SK-N-SH (cell line): ENCODE measurements at regions not wholly inside any gene's neighbourhood (a gene's known extent, or its start where the extent isn't known, plus 50 kb on each side); places are given as distances from the start of the nearest gene placed in this dataset.

Experiments
- CTCF ChIA-PET: fragments of 300-600, 350-600 bp; formaldehyde crosslinking; extraction: SDS; loops from one replicate; lab custom pipeline; 2021; lab: Yijun Ruan, JAX
- POLR2A ChIA-PET: fragments of 350-600 bp; sonication (Branson Sonifier 250); formaldehyde crosslinking; extraction: SDS; loops from one replicate; lab custom pipeline; 2020; ENCODE audit warnings: antibody characterized with exemption, inconsistent platforms; lab: Yijun Ruan, JAX
- DNase-seq: peaks from one replicate; pipeline ENCODE4 v3.0.0; 2012
- H2AFZ ChIP-seq: fragments of 200-600 bp; sonication (generic); 2 replicates; pipeline ENCODE4 v1.8.1; 2016; ENCODE audit warnings: antibody characterized with exemption, mild to moderate bottlenecking, low read depth
- H3F3A ChIP-seq: fragments of 200-600 bp; sonication (generic); replicated peaks from 2 replicates; pipeline ENCODE3; 2016; ENCODE audit warnings: antibody characterized with exemption, mild to moderate bottlenecking; ENCODE audit not compliant: insufficient read depth
- H3K27ac ChIP-seq, 2 experiments: fragments of 200-500 bp in 1 of 2; fragments of 200-600 bp in 1 of 2; sonication (Bioruptor generic) in 1 of 2; sonication (generic), shearing (Covaris generic) in 1 of 2; 2 replicates each; pipeline versions ENCODE4 v1.5.1 to v1.6.1; 2014 to 2016; ENCODE audit warnings: low read depth in 2 of 2, inconsistent platforms in 1 of 2, low read length in 1 of 2, mild to moderate bottlenecking in 1 of 2, mixed read lengths in 1 of 2
- H3K27me3 ChIP-seq: fragments of 200-600 bp; sonication (generic), shearing (Covaris generic); 2 replicates; pipeline ENCODE4 v1.6.1; 2016; ENCODE audit warnings: mixed run types; ENCODE audit not compliant: insufficient read depth
- H3K36me3 ChIP-seq, 2 experiments: fragments of 200-500 bp in 1 of 2; fragments of 200-600 bp in 1 of 2; sonication (Bioruptor generic) in 1 of 2; sonication (generic) in 1 of 2; replicated peaks in 1 of 2; 2 replicates each; pipeline versions ENCODE3 to v1.5.1; 2014 to 2016; ENCODE audit warnings: low read length in 1 of 2, mild to moderate bottlenecking in 1 of 2; ENCODE audit not compliant: insufficient read depth in 2 of 2, control insufficient read depth in 1 of 2
- H3K4me1 ChIP-seq, 2 experiments: fragments of 200-500 bp in 1 of 2; fragments of 200-600 bp in 1 of 2; sonication (Bioruptor generic) in 1 of 2; sonication (generic), shearing (Covaris generic) in 1 of 2; 2 replicates each; pipeline versions ENCODE4 v1.5.1 to v1.6.1; 2014 to 2016; ENCODE audit warnings: low read depth in 1 of 2, low read length in 1 of 2, mixed run types in 1 of 2; ENCODE audit not compliant: insufficient read depth in 2 of 2, control insufficient read depth in 1 of 2
- H3K4me2 ChIP-seq: fragments of 200-600 bp; sonication (generic), shearing (Covaris generic); 2 replicates; pipeline ENCODE4 v1.6.1; 2017; ENCODE audit warnings: mixed run types
- H3K4me3 ChIP-seq, 2 experiments: fragments of 200-500 bp in 1 of 2; fragments of 200-600 bp in 1 of 2; sonication (Bioruptor generic) in 1 of 2; sonication (generic), shearing (Covaris generic) in 1 of 2; 2 replicates each; pipeline versions ENCODE4 v1.5.1 to v1.8.1; 2014 to 2016; ENCODE audit warnings: low read depth in 2 of 2, inconsistent platforms in 1 of 2, low read length in 1 of 2, mild to moderate bottlenecking in 1 of 2, mixed read lengths in 1 of 2, moderate library complexity in 1 of 2
- H3K79me2 ChIP-seq: fragments of 200-600 bp; sonication (generic); 2 replicates; pipeline ENCODE4 v1.8.1; 2017; ENCODE audit warnings: mild to moderate bottlenecking; ENCODE audit not compliant: insufficient read depth
- H3K9ac ChIP-seq: fragments of 200-600 bp; sonication (generic); 2 replicates; pipeline ENCODE4 v1.6.1; 2017; ENCODE audit warnings: mixed run types
- H3K9me2 ChIP-seq: fragments of 200-600 bp; sonication (generic); 2 replicates; pipeline ENCODE4 v1.6.1; 2017; ENCODE audit warnings: mixed run types
- H3K9me3 ChIP-seq: fragments of 200-600 bp; sonication (generic); 2 replicates; pipeline ENCODE4 v1.6.1; 2017; ENCODE audit warnings: mixed run types, mild to moderate bottlenecking, moderate library complexity
- H4K20me1 ChIP-seq: fragments of 200-600 bp; sonication (generic); 2 replicates; pipeline ENCODE4 v1.6.1; 2017; ENCODE audit warnings: mild to moderate bottlenecking, mixed run types; ENCODE audit not compliant: insufficient read depth
- ELF1 ChIP-seq: IDR thresholded peaks from 2 replicates; pipeline ENCODE4 v1.4.0; 2012
- EZH2phosphoT487 ChIP-seq: fragments of 200-600 bp; sonication (generic); IDR thresholded peaks from 2 replicates; pipeline ENCODE4 v1.6.1; 2017; ENCODE audit warnings: low read depth, mixed run types, mild to moderate bottlenecking, antibody characterized with exemption, moderate library complexity, borderline replicate concordance
- FOSL2 ChIP-seq: IDR thresholded peaks from 2 replicates; pipeline ENCODE4 v1.4.0; 2012; ENCODE audit warnings: low read depth, mild to moderate bottlenecking, moderate library complexity, borderline replicate concordance
- FOXJ3 ChIP-seq: sonication (generic); formaldehyde crosslinking; IDR thresholded peaks from 2 replicates; pipeline ENCODE4 v1.5.1; 2020; ENCODE audit warnings: mild to moderate bottlenecking, missing genetic modification reagents
- GATA2 ChIP-seq: sonication (generic); formaldehyde crosslinking; IDR thresholded peaks from 2 replicates; pipeline ENCODE4 v1.5.0; 2020; ENCODE audit warnings: mild to moderate bottlenecking, missing genetic modification reagents
- JUND ChIP-seq: IDR thresholded peaks from 2 replicates; pipeline ENCODE4 v1.4.0; 2012
- MEF2A ChIP-seq: IDR thresholded peaks from 2 replicates; pipeline ENCODE4 v1.4.0; 2012; ENCODE audit warnings: low read depth, borderline replicate concordance
- NFIC ChIP-seq: IDR thresholded peaks from 2 replicates; pipeline ENCODE4 v1.4.0; 2012; ENCODE audit warnings: borderline replicate concordance
- NRF1 ChIP-seq: IDR thresholded peaks from 2 replicates; pipeline ENCODE4 v1.6.1; 2012; ENCODE audit warnings: low read depth, mild to moderate bottlenecking, low read length
- PBX3 ChIP-seq: IDR thresholded peaks from 2 replicates; pipeline ENCODE4; 2012
- RAD21 ChIP-seq: IDR thresholded peaks from 2 replicates; pipeline ENCODE4 v1.6.1; 2012; ENCODE audit warnings: mild to moderate bottlenecking, low read length
- RCOR1 ChIP-seq: fragments of 150-350 bp; IDR thresholded peaks from 2 replicates; pipeline ENCODE4 v1.6.1; 2017; ENCODE audit warnings: antibody characterized with exemption, low read length
- RXRA ChIP-seq: IDR thresholded peaks from 2 replicates; pipeline ENCODE4 v1.4.0; 2012; ENCODE audit warnings: low read depth, mild to moderate bottlenecking, borderline replicate concordance
- SIN3A ChIP-seq: IDR thresholded peaks from 2 replicates; pipeline ENCODE4 v1.6.1; 2012; ENCODE audit warnings: low read depth, mild to moderate bottlenecking, low read length, moderate library complexity, borderline replicate concordance
- SMC3 ChIP-seq: IDR thresholded peaks from 2 replicates; pipeline ENCODE4 v1.6.1; 2012; ENCODE audit warnings: low read depth, low read length, improper control_type of control experiment
- TAF1 ChIP-seq: IDR thresholded peaks from 2 replicates; pipeline ENCODE4 v1.6.1; 2012; ENCODE audit warnings: low read depth, mild to moderate bottlenecking, low read length, moderate library complexity, borderline replicate concordance
- TCF12 ChIP-seq: IDR thresholded peaks from 2 replicates; pipeline ENCODE4 v1.4.0; 2012
- YY1 ChIP-seq: IDR thresholded peaks from 2 replicates; pipeline ENCODE4 v1.4.0; 2012; ENCODE audit warnings: low read depth, mild to moderate bottlenecking
- WGBS: methylation state at CpG from one replicate; pipeline ENCODE4 v1.1.6; 2017; ENCODE audit warnings: low lambda C conversion rate; 5-methylcytosine and 5-hydroxymethylcytosine counted together
- TF ChIP-seq, protein P1 (sequence below): IDR thresholded peaks from 2 replicates; pipeline ENCODE4 v1.4.0; 2012; ENCODE audit warnings: low read depth, borderline replicate concordance
- TF ChIP-seq, protein P2 (sequence below): fragments of 200-600 bp; sonication (generic); IDR thresholded peaks from 2 replicates; pipeline ENCODE4 v1.6.1; 2017; ENCODE audit warnings: antibody characterized with exemption, mild to moderate bottlenecking, moderate library complexity

DNA sequence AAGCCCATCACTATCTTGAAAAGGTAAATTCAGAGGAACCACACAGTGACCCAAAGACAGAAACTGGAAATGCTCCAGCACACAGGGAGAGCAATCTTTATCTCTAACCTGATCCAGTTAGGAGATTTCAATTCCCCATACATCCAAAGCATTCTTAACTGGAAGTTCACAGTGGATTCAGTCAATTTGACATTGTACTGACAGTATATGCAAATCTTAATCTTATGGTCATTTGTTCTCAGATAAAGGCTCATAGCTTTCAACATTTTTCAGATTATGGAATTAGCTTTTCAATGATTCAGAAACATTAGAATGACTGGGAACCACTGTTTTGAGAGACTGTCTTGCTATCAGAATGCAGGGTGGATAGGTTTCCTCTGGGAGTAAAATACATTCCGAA, 1455.6 kb downstream of the OLFM4 start (continued):
- TF ChIP-seq FOSL2 = no peak
- TF ChIP-seq NRF1 = no peak
- TF ChIP-seq, protein P1, sequence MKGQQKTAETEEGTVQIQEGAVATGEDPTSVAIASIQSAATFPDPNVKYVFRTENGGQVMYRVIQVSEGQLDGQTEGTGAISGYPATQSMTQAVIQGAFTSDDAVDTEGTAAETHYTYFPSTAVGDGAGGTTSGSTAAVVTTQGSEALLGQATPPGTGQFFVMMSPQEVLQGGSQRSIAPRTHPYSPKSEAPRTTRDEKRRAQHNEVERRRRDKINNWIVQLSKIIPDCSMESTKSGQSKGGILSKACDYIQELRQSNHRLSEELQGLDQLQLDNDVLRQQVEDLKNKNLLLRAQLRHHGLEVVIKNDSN = no peak
- TF ChIP-seq SMC3 = no peak

DNA sequence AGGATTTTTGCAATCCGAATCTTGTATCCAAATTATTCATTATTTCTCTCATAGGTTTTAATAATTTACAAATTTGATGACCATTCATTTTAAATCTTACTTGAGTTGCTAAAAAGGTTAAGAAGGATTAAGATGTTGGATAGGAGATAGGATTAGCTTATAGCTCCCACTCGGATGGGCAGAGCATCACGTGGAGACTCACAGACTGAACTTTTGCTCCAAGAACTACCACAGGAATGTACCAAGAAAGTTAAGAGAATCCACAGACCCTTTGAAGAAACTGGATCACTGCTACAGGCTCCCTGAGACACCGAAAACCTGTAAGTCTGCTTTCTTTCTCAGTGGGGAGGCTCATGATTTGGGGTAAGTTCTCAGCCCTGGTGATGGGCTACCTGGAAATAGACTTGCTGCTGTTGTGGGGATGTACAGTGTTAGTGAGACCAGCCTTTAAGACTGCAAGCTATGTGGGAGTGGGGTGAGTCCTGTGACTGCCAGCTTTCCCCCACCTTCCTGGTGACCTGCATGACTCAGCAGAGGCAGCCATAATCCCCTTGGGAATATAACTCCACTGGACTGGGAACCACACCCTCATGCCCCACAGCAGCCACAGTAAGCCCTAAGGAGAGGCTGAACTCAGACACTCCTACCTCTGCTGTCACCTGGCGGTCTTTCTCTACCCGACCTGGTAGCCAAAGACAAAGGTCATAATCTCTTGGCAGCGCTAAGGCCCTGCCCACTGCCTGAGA, 1458.0 kb downstream of the OLFM4 start:
- ChIA-PET POLR2A (no interaction called here), CTCF (no interaction called here)
- H3K9ac ChIP-seq = no peak overlapping the region
- H4K20me1 ChIP-seq = no peaks in the 10 kb centered on the region
- no peak overlapping the region for H3K4me3 ChIP-seq
- H3K36me3 ChIP-seq = no peaks in the 10 kb centered on the region
- H3K27me3 ChIP-seq = no peaks in the 10 kb centered on the region
- TF ChIP-seq TAF1 = no peak
- TF ChIP-seq YY1 = no peak
- TF ChIP-seq GATA2 = no peak
- no peak for TF ChIP-seq RXRA
- no peak for TF ChIP-seq SMC3
- no peak for TF ChIP-seq SIN3A
- no peak for TF ChIP-seq TCF12
- TF ChIP-seq FOXJ3 (CRISPR knock-in tag) = no peak
- no peak for TF ChIP-seq FOSL2
- TF ChIP-seq MEF2A = no peak
- no peak for TF ChIP-seq RAD21
- no peak for TF ChIP-seq RCOR1
- TF ChIP-seq NFIC = no peak
- TF ChIP-seq, protein P2, sequence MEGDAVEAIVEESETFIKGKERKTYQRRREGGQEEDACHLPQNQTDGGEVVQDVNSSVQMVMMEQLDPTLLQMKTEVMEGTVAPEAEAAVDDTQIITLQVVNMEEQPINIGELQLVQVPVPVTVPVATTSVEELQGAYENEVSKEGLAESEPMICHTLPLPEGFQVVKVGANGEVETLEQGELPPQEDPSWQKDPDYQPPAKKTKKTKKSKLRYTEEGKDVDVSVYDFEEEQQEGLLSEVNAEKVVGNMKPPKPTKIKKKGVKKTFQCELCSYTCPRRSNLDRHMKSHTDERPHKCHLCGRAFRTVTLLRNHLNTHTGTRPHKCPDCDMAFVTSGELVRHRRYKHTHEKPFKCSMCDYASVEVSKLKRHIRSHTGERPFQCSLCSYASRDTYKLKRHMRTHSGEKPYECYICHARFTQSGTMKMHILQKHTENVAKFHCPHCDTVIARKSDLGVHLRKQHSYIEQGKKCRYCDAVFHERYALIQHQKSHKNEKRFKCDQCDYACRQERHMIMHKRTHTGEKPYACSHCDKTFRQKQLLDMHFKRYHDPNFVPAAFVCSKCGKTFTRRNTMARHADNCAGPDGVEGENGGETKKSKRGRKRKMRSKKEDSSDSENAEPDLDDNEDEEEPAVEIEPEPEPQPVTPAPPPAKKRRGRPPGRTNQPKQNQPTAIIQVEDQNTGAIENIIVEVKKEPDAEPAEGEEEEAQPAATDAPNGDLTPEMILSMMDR = no peak
- TF ChIP-seq JUND = no peak
- TF ChIP-seq ELF1 = no peak
- no peak for TF ChIP-seq EZH2phosphoT487
- no peak for TF ChIP-seq PBX3
- H3K9me2 ChIP-seq = no peaks in the 10 kb centered on the region
- H3K79me2 ChIP-seq = no peaks in the 10 kb centered on the region
- no peak overlapping the region for H3K27ac ChIP-seq
- H3K4me1 ChIP-seq = no peaks in the 10 kb centered on the region
- no peak for DNase-seq
- WGBS = 11% methylated on average over 7 of the region's 7 CpGs
- H3K9me3 ChIP-seq = no peaks in the 10 kb centered on the region
- H3F3A ChIP-seq = no peaks in the 10 kb centered on the region
- H3K4me2 ChIP-seq = no peak overlapping the region
- no peak overlapping the region for H2AFZ ChIP-seq
